Thyroid gland (tissue), 4 donors: ENCODE measurements at regions not wholly inside any gene's neighbourhood (a gene's known extent, or its start where the extent isn't known, plus 50 kb on each side); places are given as distances from the start of the nearest gene placed in this dataset.

ENCODE experiments used
- CTCF ChIP-seq, 6 experiments: fragments of 200-600 bp in 3 of 6; fragments of 450-650 bp in 3 of 6; sonication (generic) in 3 of 6; IDR thresholded peaks; one replicate each; pipeline ENCODE4 v1.5.1; 2016 to 2019; ENCODE audit warnings: antibody characterized with exemption in 6 of 6, mild to moderate bottlenecking in 2 of 6, inconsistent platforms in 1 of 6, moderate library complexity in 1 of 6
- POLR2A ChIP-seq, 2 donors: fragments of 450-650 bp; IDR thresholded peaks; one replicate each; pipeline ENCODE4 v1.6.1; 2017; ENCODE audit warnings: antibody characterized with exemption in 2 of 2, mild to moderate bottlenecking in 2 of 2, moderate library complexity in 1 of 2

GRCh38 chr13:80121038-80121437 lies 219.9 kb downstream of the SPRY2 start:
- TF ChIP-seq CTCF (IDR thresholded peaks at IDR 0.05) (no peak), POLR2A (IDR thresholded peaks at IDR 0.05) (no peak)
